Thoracic aorta (tissue), 2 donors: ENCODE measurements at regions not wholly inside any gene's neighbourhood (a gene's known extent, or its start where the extent isn't known, plus 50 kb on each side); places are given as distances from the start of the nearest gene placed in this dataset.

ENCODE experiments used
- ATAC-seq: fragments of 150-250 bp; one replicate; pipeline ENCODE4 v1.8.0; 2017; ENCODE audit warnings: low read depth; ENCODE audit not compliant: insufficient number of reproducible peaks, low FRiP score
- DNase-seq: peaks from one replicate; pipeline ENCODE4 v3.0.0-alpha.2; 2020; ENCODE audit warnings: low spot score
- H3K27ac ChIP-seq, 2 donors: fragments of 200-600 bp; sonication (generic); 1 replicate in 1 of 2; 2 replicates in 1 of 2; pipeline ENCODE4 v1.5.1; 2016; ENCODE audit warnings: mild to moderate bottlenecking in 2 of 2, moderate library complexity in 2 of 2
- H3K27me3 ChIP-seq: fragments of 200-600 bp; sonication (generic); replicated peaks from 2 replicates; pipeline ENCODE4 v1.6.0; 2016; ENCODE audit warnings: mild to moderate bottlenecking; ENCODE audit not compliant: insufficient read depth
- H3K36me3 ChIP-seq: fragments of 200-600 bp; sonication (generic); one replicate; pipeline ENCODE4 v1.5.1; 2016
- H3K4me1 ChIP-seq, 2 donors: fragments of 200-600 bp; sonication (generic); 1 replicate in 1 of 2; 2 replicates in 1 of 2; pipeline versions ENCODE4 v1.5.1 to v1.6.0; 2016; ENCODE audit warnings: low read depth in 2 of 2, mild to moderate bottlenecking in 1 of 2; ENCODE audit not compliant: control insufficient read depth in 1 of 2
- H3K4me3 ChIP-seq: fragments of 200-600 bp; sonication (generic); 2 replicates; pipeline ENCODE4 v1.5.1; 2016; ENCODE audit warnings: mild to moderate bottlenecking
- H3K9me3 ChIP-seq: fragments of 200-600 bp; sonication (generic); 2 replicates; pipeline ENCODE4 v1.5.1; 2016
- TF ChIP-seq, protein P1 (sequence below): fragments of 200-600 bp; sonication (generic); IDR thresholded peaks from one replicate; pipeline ENCODE4 v1.5.1; 2019; ENCODE audit warnings: antibody characterized with exemption

DNA sequence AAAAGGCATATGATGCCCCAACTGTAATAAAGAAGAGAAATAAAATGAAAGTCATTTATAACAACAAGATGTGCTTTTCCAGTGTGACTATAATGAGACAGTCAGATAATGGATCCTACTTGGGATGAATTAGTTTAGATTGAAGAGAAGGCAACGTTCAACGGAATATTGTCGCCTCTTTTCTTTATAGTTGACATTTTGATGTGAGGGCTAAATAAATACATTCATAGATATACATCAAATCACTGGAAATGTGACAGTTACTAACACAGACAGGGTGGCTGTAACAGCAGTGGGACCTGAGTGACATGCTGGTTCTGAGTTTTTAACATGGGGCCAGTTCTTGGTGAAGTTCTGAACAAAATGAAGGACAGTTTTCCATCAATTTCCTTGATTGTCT, 61.1 kb upstream of the ATP2B2 start:
- Histone ChIP-seq H3K4me3 (no peak overlapping the region), H3K27me3 (no peaks in the 10 kb centered on the region), H3K36me3 (no peaks in the 10 kb centered on the region), H3K27ac (no peak overlapping the region), H3K4me1 (no peaks in the 10 kb centered on the region), H3K9me3 (no peaks in the 10 kb centered on the region)
- TF ChIP-seq, protein P1, sequence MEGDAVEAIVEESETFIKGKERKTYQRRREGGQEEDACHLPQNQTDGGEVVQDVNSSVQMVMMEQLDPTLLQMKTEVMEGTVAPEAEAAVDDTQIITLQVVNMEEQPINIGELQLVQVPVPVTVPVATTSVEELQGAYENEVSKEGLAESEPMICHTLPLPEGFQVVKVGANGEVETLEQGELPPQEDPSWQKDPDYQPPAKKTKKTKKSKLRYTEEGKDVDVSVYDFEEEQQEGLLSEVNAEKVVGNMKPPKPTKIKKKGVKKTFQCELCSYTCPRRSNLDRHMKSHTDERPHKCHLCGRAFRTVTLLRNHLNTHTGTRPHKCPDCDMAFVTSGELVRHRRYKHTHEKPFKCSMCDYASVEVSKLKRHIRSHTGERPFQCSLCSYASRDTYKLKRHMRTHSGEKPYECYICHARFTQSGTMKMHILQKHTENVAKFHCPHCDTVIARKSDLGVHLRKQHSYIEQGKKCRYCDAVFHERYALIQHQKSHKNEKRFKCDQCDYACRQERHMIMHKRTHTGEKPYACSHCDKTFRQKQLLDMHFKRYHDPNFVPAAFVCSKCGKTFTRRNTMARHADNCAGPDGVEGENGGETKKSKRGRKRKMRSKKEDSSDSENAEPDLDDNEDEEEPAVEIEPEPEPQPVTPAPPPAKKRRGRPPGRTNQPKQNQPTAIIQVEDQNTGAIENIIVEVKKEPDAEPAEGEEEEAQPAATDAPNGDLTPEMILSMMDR, result no peak
- DNase-seq (no peak), ATAC-seq (no peak)

- TF ChIP-seq, protein P1, result no peak
- H3K9me3 ChIP-seq, result no peaks in the 10 kb centered on the region
- ATAC-seq, result no peak
- H3K4me3 ChIP-seq, result no peak overlapping the region
- no peaks in the 10 kb centered on the region for H3K27me3 ChIP-seq
- H3K27ac ChIP-seq, result no peak overlapping the region
- no peak for DNase-seq
- no peaks in the 10 kb centered on the region for H3K36me3 ChIP-seq
- no peaks in the 10 kb centered on the region for H3K4me1 ChIP-seq
Observed at GRCh38 chr3:10568549-10568948, 63.2 kb upstream of the ATP2B2 start.

- Histone ChIP-seq H3K27me3 (no peaks in the 10 kb centered on the region), H3K4me1 (no peaks in the 10 kb centered on the region), H3K36me3 (no peaks in the 10 kb centered on the region), H3K27ac (no peak overlapping the region), H3K9me3 (no peaks in the 10 kb centered on the region), H3K4me3 (no peak overlapping the region)
- ATAC-seq (no peak), DNase-seq (no peak)
- TF ChIP-seq, protein P1, result no peak
Observed at GRCh38 chr3:10570196-10570946, 65.0 kb upstream of the ATP2B2 start.

GRCh38 chr3:10574101-10574620, 68.8 kb upstream of the ATP2B2 start:
- H3K27ac ChIP-seq, result no peak overlapping the region
- H3K4me1 ChIP-seq, result no peaks in the 10 kb centered on the region
- no peaks in the 10 kb centered on the region for H3K36me3 ChIP-seq
- no peak for ATAC-seq
- TF ChIP-seq, protein P1, result no peak
- no peaks in the 10 kb centered on the region for H3K27me3 ChIP-seq
- H3K9me3 ChIP-seq, result no peaks in the 10 kb centered on the region
- DNase-seq, result no peak
- no peak overlapping the region for H3K4me3 ChIP-seq

DNA sequence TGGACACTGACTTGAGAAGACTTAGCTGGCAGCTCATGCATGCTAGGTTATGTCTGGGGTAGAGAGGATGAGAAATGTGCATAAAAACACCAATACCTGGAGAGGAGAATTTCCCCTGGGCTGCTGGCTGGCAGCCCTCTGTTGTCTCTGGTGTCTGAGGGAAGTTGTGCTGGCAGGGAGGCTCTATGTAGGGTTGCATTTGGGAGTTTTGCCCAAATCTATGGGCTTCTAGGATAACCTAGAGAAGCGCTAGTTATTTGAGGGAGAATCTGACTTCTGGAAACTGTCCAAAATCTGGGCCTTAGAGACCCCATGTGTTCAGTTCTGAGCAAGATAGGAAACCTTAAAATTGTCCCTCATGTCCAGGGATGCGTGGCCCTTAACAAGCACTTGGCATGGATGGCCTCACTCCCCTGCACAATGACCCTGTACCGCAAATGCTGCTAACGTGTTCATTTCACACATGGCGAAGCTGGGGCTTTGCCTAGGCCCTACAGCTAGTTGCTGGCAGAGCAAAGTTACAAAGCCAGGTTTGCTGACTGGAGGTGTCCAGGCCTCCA, 70.3 kb upstream of the ATP2B2 start:
- no peaks in the 10 kb centered on the region for H3K27me3 ChIP-seq
- H3K9me3 ChIP-seq, result no peaks in the 10 kb centered on the region
- no peak for DNase-seq
- H3K27ac ChIP-seq, result no peak overlapping the region
- H3K4me1 ChIP-seq, result peaks cover 0 to 3% of the 10 kb centered on the region in 2 donors
- ATAC-seq, result no peak
- TF ChIP-seq, protein P1, result no peak
- no peaks in the 10 kb centered on the region for H3K36me3 ChIP-seq
- no peak overlapping the region for H3K4me3 ChIP-seq
